DND-41 (cell line): ENCODE measurements at regions not wholly inside any gene's neighbourhood (a gene's known extent, or its start where the extent isn't known, plus 50 kb on each side); places are given as distances from the start of the nearest gene placed in this dataset.
A peak's percentile ranks its signal among the peaks of the same experiment; 100 is the strongest.

Source experiments
- ATAC-seq: fragments of 200-7000 bp; cut with Tn5 transposase; 3 replicates; pipeline ENCODE4 v1.9.1; 2021; ENCODE audit warnings: low read depth; ENCODE audit not compliant: insufficient read depth
- DNase-seq: peaks from one replicate; pipeline ENCODE4 v3.0.0-alpha.2; 2020
- H2AFZ ChIP-seq: 2 replicates; pipeline ENCODE4 v1.6.0; 2012; ENCODE audit warnings: low read depth, low read length
- H3K27ac ChIP-seq: 2 replicates; pipeline ENCODE4 v1.5.1; 2012; ENCODE audit warnings: low read length, inconsistent platforms
- H3K27me3 ChIP-seq: fragments of 200-600 bp; sonication (generic); 2 replicates; pipeline ENCODE4 v1.6.0; 2012; ENCODE audit warnings: low read length, mild to moderate bottlenecking, inconsistent platforms; ENCODE audit not compliant: insufficient read depth, poor library complexity
- H3K36me3 ChIP-seq: 2 replicates; pipeline ENCODE4 v1.5.1; 2012; ENCODE audit warnings: low read length, inconsistent platforms; ENCODE audit not compliant: insufficient read depth
- H3K4me1 ChIP-seq: 2 replicates; pipeline ENCODE4 v1.5.1; 2012; ENCODE audit warnings: mild to moderate bottlenecking, low read length; ENCODE audit not compliant: insufficient read depth
- H3K4me2 ChIP-seq: 2 replicates; pipeline ENCODE4 v1.6.0; 2012; ENCODE audit warnings: mild to moderate bottlenecking, moderate library complexity, low read length, inconsistent platforms; ENCODE audit not compliant: insufficient read depth
- H3K4me3 ChIP-seq, 2 experiments: fragments of 200-600 bp in 1 of 2; shearing (Covaris generic) in 1 of 2; 2 replicates each; pipeline ENCODE4 v1.5.1; 2012 to 2016; ENCODE audit warnings: inconsistent platforms in 2 of 2, low read length in 2 of 2, mild to moderate bottlenecking in 2 of 2, low read depth in 1 of 2, moderate library complexity in 1 of 2
- H3K79me2 ChIP-seq: 2 replicates; pipeline ENCODE4 v1.6.0; 2012; ENCODE audit warnings: low read length, inconsistent platforms; ENCODE audit not compliant: insufficient read depth
- H3K9ac ChIP-seq: 2 replicates; pipeline ENCODE4 v1.6.0; 2012; ENCODE audit warnings: low read depth, mild to moderate bottlenecking, inconsistent platforms, low read length, moderate library complexity
- H3K9me3 ChIP-seq: 2 replicates; pipeline ENCODE4 v1.5.1; 2012; ENCODE audit warnings: low read length, moderate library complexity, mild to moderate bottlenecking, inconsistent platforms; ENCODE audit not compliant: insufficient read depth, severe bottlenecking
- H4K20me1 ChIP-seq: 2 replicates; pipeline ENCODE4 v1.6.0; 2012; ENCODE audit warnings: low read length; ENCODE audit not compliant: insufficient read depth
- CTCF ChIP-seq: IDR thresholded peaks from 2 replicates; pipeline ENCODE4 v1.5.1; 2012; ENCODE audit warnings: borderline replicate concordance, low read length, moderate library complexity, mild to moderate bottlenecking; ENCODE audit not compliant: poor library complexity, severe bottlenecking; ENCODE audit errors: extremely low read depth
- EZH2 ChIP-seq: IDR thresholded peaks from 3 replicates; pipeline ENCODE4 v1.6.1; 2012; ENCODE audit warnings: borderline replicate concordance, low read depth, mild to moderate bottlenecking, moderate library complexity, low read length, inconsistent platforms; ENCODE audit not compliant: severe bottlenecking

- Histone ChIP-seq H3K9ac (no peak overlapping the region), H3K4me3 (no peak overlapping the region), H3K9me3 (no peaks in the 10 kb centered on the region), H3K79me2 (no peaks in the 10 kb centered on the region), H3K4me2 (no peak overlapping the region), H3K4me1 (peaks cover 18% of the 10 kb centered on the region), H3K36me3 (no peaks in the 10 kb centered on the region), H3K27ac (no peak overlapping the region), H4K20me1 (no peaks in the 10 kb centered on the region), H3K27me3 (no peaks in the 10 kb centered on the region), H2AFZ (no peak overlapping the region)
- DNase-seq (no peak), ATAC-seq (no peak)
- no peak for TF ChIP-seq CTCF
- no peak for TF ChIP-seq EZH2
Measured at GRCh38 chr14:22188318-22188717, 400.7 kb downstream of the DAD1 start.

- Histone ChIP-seq H3K4me2 (no peak overlapping the region), H3K4me1 (peaks cover 19% of the 10 kb centered on the region), H4K20me1 (no peaks in the 10 kb centered on the region), H3K27ac (no peak overlapping the region), H2AFZ (no peak overlapping the region), H3K9me3 (no peaks in the 10 kb centered on the region), H3K9ac (no peak overlapping the region), H3K27me3 (no peaks in the 10 kb centered on the region), H3K79me2 (no peaks in the 10 kb centered on the region), H3K4me3 (no peak overlapping the region), H3K36me3 (no peaks in the 10 kb centered on the region)
- ATAC-seq (no peak), DNase-seq (no peak)
- no peak for TF ChIP-seq CTCF
- TF ChIP-seq EZH2, result no peak
Measured at GRCh38 chr14:22185789-22186188, 403.2 kb downstream of the DAD1 start.

GRCh38 chr14:22185191-22185590 is 403.8 kb downstream of the DAD1 start:
- peaks cover 19% of the 10 kb centered on the region for H3K4me1 ChIP-seq
- H3K79me2 ChIP-seq, result no peaks in the 10 kb centered on the region
- ATAC-seq (no peak), DNase-seq (no peak)
- H3K4me2 ChIP-seq, result no peak overlapping the region
- no peak overlapping the region for H3K27ac ChIP-seq
- H3K4me3 ChIP-seq, result no peak overlapping the region
- no peak overlapping the region for H2AFZ ChIP-seq
- H3K9ac ChIP-seq, result no peak overlapping the region
- H3K9me3 ChIP-seq, result no peaks in the 10 kb centered on the region
- no peaks in the 10 kb centered on the region for H3K27me3 ChIP-seq
- no peak for TF ChIP-seq EZH2
- TF ChIP-seq CTCF, result peak; percentile 49
- no peaks in the 10 kb centered on the region for H4K20me1 ChIP-seq
- no peaks in the 10 kb centered on the region for H3K36me3 ChIP-seq

- Histone ChIP-seq H3K9me3 (no peaks in the 10 kb centered on the region), H3K4me2 (no peak overlapping the region), H4K20me1 (no peaks in the 10 kb centered on the region), H3K79me2 (no peaks in the 10 kb centered on the region), H3K36me3 (no peaks in the 10 kb centered on the region), H3K4me1 (peaks cover 19% of the 10 kb centered on the region), H3K9ac (no peak overlapping the region), H3K27me3 (no peaks in the 10 kb centered on the region), H3K4me3 (no peak overlapping the region), H2AFZ (no peak overlapping the region), H3K27ac (no peak overlapping the region)
- ATAC-seq, result no peak
- DNase-seq, result no peak
- TF ChIP-seq CTCF (no peak), EZH2 (no peak)
Measured at GRCh38 chr14:22184830-22185168, 404.2 kb downstream of the DAD1 start.
